HepG2 (cell line): ENCODE measurements at regions not wholly inside any gene's neighbourhood (a gene's known extent, or its start where the extent isn't known, plus 50 kb on each side); places are given as distances from the start of the nearest gene placed in this dataset.
"Not testable (repeated sequence)": the region's sequence is repeated elsewhere in the genome, so short reads cannot be mapped to it uniquely, and the experiment has no call there.

ENCODE experiments used
- ATAC-seq: fragments of 200-7000 bp; cut with Tn5 transposase; 3 replicates; pipeline ENCODE4 v1.9.1; 2020; ENCODE audit warnings: mild to moderate bottlenecking, moderate library complexity
- BruUV-seq: library from RNA; stranded (reverse); fragments of 400-500 nt; replicated peaks from 2 replicates; lab custom pipeline; 2021; lab: Mats Ljungman, UMichigan
- CTCF ChIA-PET: fragments of 300-600 bp; formaldehyde crosslinking; extraction: SDS; loops from one replicate; lab custom pipeline; 2021; ENCODE audit warnings: low total read pairs, inconsistent platforms, low intra/inter-chr PET ratio; lab: Yijun Ruan, JAX
- POLR2A ChIA-PET: fragments of 350-600 bp; sonication (Branson Sonifier 250); formaldehyde crosslinking; loops from one replicate; lab custom pipeline; 2020; ENCODE audit warnings: antibody characterized with exemption, inconsistent platforms; lab: Yijun Ruan, JAX
- DNase-seq: peaks from one replicate; pipeline ENCODE4 v3.0.0-alpha.2; 2015; ENCODE audit warnings: low spot score
- FAIRE-seq: peaks from 3 replicates; lab custom pipeline; 2011; peaks lifted over from hg19 to GRCh38; lab: Jason Lieb, UNC
- H2AFZ ChIP-seq: one replicate; pipeline ENCODE4 v1.6.1; 2011; ENCODE audit warnings: low read length, inconsistent platforms
- H3K27ac ChIP-seq: fragments of 300-600 bp; 3 replicates; pipeline ENCODE4 v1.8.0; 2011; ENCODE audit warnings: mixed run types, mild to moderate bottlenecking, mixed read lengths, low read length, inconsistent platforms; ENCODE audit not compliant: insufficient read depth; ENCODE audit errors: extremely low read length
- H3K27me3 ChIP-seq, 2 experiments: fragments of 200-600 bp in 1 of 2; 2 replicates in 1 of 2; 3 replicates in 1 of 2; pipeline versions ENCODE4 v1.6.0 to v1.8.0; 2011; ENCODE audit warnings: low read length in 2 of 2, mild to moderate bottlenecking in 2 of 2, moderate library complexity in 2 of 2, inconsistent platforms in 1 of 2; ENCODE audit not compliant: insufficient read depth in 2 of 2, control insufficient read depth in 1 of 2
- H3K36me3 ChIP-seq, 2 experiments: fragments of 200-600 bp in 1 of 2; replicated peaks in 1 of 2; 2 replicates in 1 of 2; 3 replicates in 1 of 2; pipeline versions ENCODE4 v1.5.1 to v1.8.0; 2011; ENCODE audit warnings: low read length in 2 of 2, inconsistent platforms in 1 of 2; ENCODE audit not compliant: insufficient read depth in 2 of 2, control insufficient read depth in 1 of 2
- H3K4me1 ChIP-seq: 2 replicates; pipeline ENCODE4 v1.5.1; 2012; ENCODE audit warnings: low read length, inconsistent platforms; ENCODE audit not compliant: insufficient read depth
- H3K4me2 ChIP-seq: 2 replicates; pipeline ENCODE4 v1.6.0; 2011; ENCODE audit warnings: low read depth, low read length, inconsistent platforms
- H3K4me3 ChIP-seq, 3 experiments: fragments of 200-600 bp in 1 of 3; sonication (generic), shearing (Covaris generic) in 1 of 3; replicated peaks in 1 of 3; 2 replicates each; pipeline ENCODE4 v1.5.1; 2011 to 2016; ENCODE audit warnings: low read length in 3 of 3, inconsistent platforms in 2 of 3, low read depth in 2 of 3, mild to moderate bottlenecking in 2 of 3, control low read depth in 1 of 3, mixed read lengths in 1 of 3; ENCODE audit not compliant: insufficient read depth in 1 of 3
- H3K79me2 ChIP-seq: one replicate; pipeline ENCODE4 v1.6.1; 2011; ENCODE audit warnings: low read length, inconsistent platforms; ENCODE audit not compliant: insufficient read depth
- H3K9ac ChIP-seq: 2 replicates; pipeline ENCODE4 v1.6.0; 2011; ENCODE audit warnings: mild to moderate bottlenecking, low read depth, low read length, inconsistent platforms; ENCODE audit not compliant: insufficient read depth
- H3K9me3 ChIP-seq: 2 replicates; pipeline ENCODE4 v1.5.1; 2012; ENCODE audit warnings: mild to moderate bottlenecking, low read length
- H4K20me1 ChIP-seq: 2 replicates; pipeline ENCODE4 v1.6.0; 2011; ENCODE audit warnings: inconsistent platforms, mild to moderate bottlenecking, low read length, moderate library complexity; ENCODE audit not compliant: insufficient read depth
- DRAP1 ChIP-seq: IDR thresholded peaks from 2 replicates; pipeline ENCODE4 v1.6.1; 2016; ENCODE audit warnings: missing genetic modification reagents, missing compliant biosample characterization
- KDM6A ChIP-seq: IDR thresholded peaks from 2 replicates; pipeline ENCODE4 v1.6.1; 2016; ENCODE audit warnings: low read depth
- ZNF281 ChIP-seq: sonication (generic); formaldehyde crosslinking; IDR thresholded peaks from 2 replicates; pipeline ENCODE4 v1.4.0; 2020; ENCODE audit warnings: missing genetic modification reagents, borderline replicate concordance
- ZNF501 ChIP-seq: sonication (generic); formaldehyde crosslinking; IDR thresholded peaks from 2 replicates; pipeline ENCODE4 v1.5.1; 2020; ENCODE audit warnings: mild to moderate bottlenecking, moderate library complexity, missing genetic modification reagents
- WGBS: methylation state at CpG from one replicate; pipeline ENCODE4 v1.1.6; 2017; ENCODE audit warnings: low lambda C conversion rate; 5-methylcytosine and 5-hydroxymethylcytosine counted together
- in situ Hi-C: cut with HindIII; loops from 2 replicates; pipeline ENCODE4 v1.10.0; 2017; ENCODE audit warnings: low pct_unique_long_range_greater_than_20kb; ENCODE audit not compliant: extremely low pct_ligation_motif_present
- intact Hi-C: fragments of 100-400 bp; cut with micrococcal nuclease; formaldehyde crosslinking; loops from one replicate; pipeline ENCODE4 v1.10.0; 2022; ENCODE audit not compliant: unreplicated experiment

- TF ChIP-seq ZNF501 (CRISPR knock-in tag) (no peak), KDM6A (CRISPR knock-in tag) (no peak), DRAP1 (CRISPR knock-in tag) (no peak)
Measured at GRCh38 chr4:104330125-104330905, 164.4 kb downstream of the CXXC4 start (continued).

- H3K36me3 ChIP-seq, CTCF ChIA-PET, intact Hi-C loops: not testable (repeated sequence)
Measured at GRCh38 chr4:104326991-104327694, 167.6 kb downstream of the CXXC4 start.

More at GRCh38 chr4:104326991-104327694, 167.6 kb downstream of the CXXC4 start:
- DNase-seq, H3K4me3 ChIP-seq, H3K9ac ChIP-seq, H3K79me2 ChIP-seq, H3K4me1 ChIP-seq, H3K27ac ChIP-seq, BruUV-seq, ATAC-seq, H3K9me3 ChIP-seq, in situ Hi-C loops, H2AFZ ChIP-seq, H4K20me1 ChIP-seq, H3K4me2 ChIP-seq, POLR2A ChIA-PET, H3K27me3 ChIP-seq, FAIRE-seq: not testable (repeated sequence)
- 21% methylated on average over 10 of the region's 12 CpGs for WGBS
- 0 out of 2 replicates have a peak, but pooled peaks have one; percentile 24 for TF ChIP-seq ZNF281 (CRISPR knock-in tag)
